ENCODE measurements at regions not wholly inside any gene's neighbourhood (a gene's known extent, or its start where the extent isn't known, plus 50 kb on each side); places are given as distances from the start of the nearest gene placed in this dataset.

GRCh38 chr4:109355835-109356234, 53.4 kb upstream of the COL25A1 start:
- TF ChIP-seq, protein P1, sequence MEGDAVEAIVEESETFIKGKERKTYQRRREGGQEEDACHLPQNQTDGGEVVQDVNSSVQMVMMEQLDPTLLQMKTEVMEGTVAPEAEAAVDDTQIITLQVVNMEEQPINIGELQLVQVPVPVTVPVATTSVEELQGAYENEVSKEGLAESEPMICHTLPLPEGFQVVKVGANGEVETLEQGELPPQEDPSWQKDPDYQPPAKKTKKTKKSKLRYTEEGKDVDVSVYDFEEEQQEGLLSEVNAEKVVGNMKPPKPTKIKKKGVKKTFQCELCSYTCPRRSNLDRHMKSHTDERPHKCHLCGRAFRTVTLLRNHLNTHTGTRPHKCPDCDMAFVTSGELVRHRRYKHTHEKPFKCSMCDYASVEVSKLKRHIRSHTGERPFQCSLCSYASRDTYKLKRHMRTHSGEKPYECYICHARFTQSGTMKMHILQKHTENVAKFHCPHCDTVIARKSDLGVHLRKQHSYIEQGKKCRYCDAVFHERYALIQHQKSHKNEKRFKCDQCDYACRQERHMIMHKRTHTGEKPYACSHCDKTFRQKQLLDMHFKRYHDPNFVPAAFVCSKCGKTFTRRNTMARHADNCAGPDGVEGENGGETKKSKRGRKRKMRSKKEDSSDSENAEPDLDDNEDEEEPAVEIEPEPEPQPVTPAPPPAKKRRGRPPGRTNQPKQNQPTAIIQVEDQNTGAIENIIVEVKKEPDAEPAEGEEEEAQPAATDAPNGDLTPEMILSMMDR (conservative IDR thresholded peaks at IDR 0.05; ENCODE audit: low read depth, low read length) = no peak
- no peak for TF ChIP-seq EZH2 (IDR thresholded peaks at IDR 0.05; ENCODE audit: low read length, unreplicated experiment)

Measured in PC-3 (cell line).